Gastrocnemius medialis (tissue), 4 donors: ENCODE measurements at regions not wholly inside any gene's neighbourhood (a gene's known extent, or its start where the extent isn't known, plus 50 kb on each side); places are given as distances from the start of the nearest gene placed in this dataset.

Experiments used
- ATAC-seq, 2 donors: fragments of 150-250 bp; one replicate each; pipeline ENCODE4 v1.9.1; 2016
- DNase-seq, 2 donors: peaks; one replicate each; pipeline ENCODE4 v3.0.0-alpha.2; 2019
- H3K27ac ChIP-seq, 4 donors: fragments of 200-600 bp; sonication (generic); 1 replicate in 1 of 4; 2 replicates in 3 of 4; pipeline ENCODE4 v1.5.1; 2016 to 2018; ENCODE audit warnings: mild to moderate bottlenecking in 2 of 4, moderate library complexity in 1 of 4
- H3K27me3 ChIP-seq, 3 donors: fragments of 200-600 bp; sonication (generic) in 2 of 3; 1 replicate in 1 of 3; 2 replicates in 2 of 3; pipeline versions ENCODE4 v1.5.1 to v1.6.0; 2016 to 2019; ENCODE audit warnings: mild to moderate bottlenecking in 1 of 3, moderate library complexity in 1 of 3
- H3K36me3 ChIP-seq, 2 donors: fragments of 200-600 bp; sonication (generic) in 1 of 2; one replicate each; pipeline ENCODE4 v1.5.1; 2017 to 2018
- H3K4me1 ChIP-seq, 2 donors: fragments of 200-600 bp; sonication (generic) in 1 of 2; one replicate each; pipeline ENCODE4 v1.5.1; 2016 to 2017; ENCODE audit warnings: mild to moderate bottlenecking in 2 of 2
- H3K4me3 ChIP-seq, 4 donors: fragments of 200-600 bp; sonication (generic) in 3 of 4; 1 replicate in 1 of 4; 2 replicates in 3 of 4; pipeline ENCODE4 v1.5.1; 2016 to 2019; ENCODE audit warnings: mild to moderate bottlenecking in 2 of 4
- H3K9me3 ChIP-seq, 3 donors: fragments of 200-600 bp; sonication (generic) in 2 of 3; 1 replicate in 1 of 3; 2 replicates in 2 of 3; pipeline ENCODE4 v1.5.1; 2016 to 2019
- CTCF ChIP-seq, 5 experiments: fragments of 450-650 bp in 3 of 5; fragments of 200-600 bp in 2 of 5; sonication (generic) in 2 of 5; IDR thresholded peaks in 4 of 5; conservative IDR thresholded peaks in 1 of 5; 1 replicate in 4 of 5; 2 replicates in 1 of 5; pipeline ENCODE4 v1.5.1; 2016 to 2019; ENCODE audit warnings: antibody characterized with exemption in 5 of 5, mild to moderate bottlenecking in 3 of 5, moderate library complexity in 3 of 5
- POLR2A ChIP-seq, 2 donors: fragments of 450-650 bp; IDR thresholded peaks; one replicate each; pipeline ENCODE4 v1.6.1; 2017; ENCODE audit warnings: antibody characterized with exemption in 2 of 2, mild to moderate bottlenecking in 2 of 2, moderate library complexity in 2 of 2
- in situ Hi-C, 4 donors: fragments of 200-750 bp; cut with MboI; loops; one replicate each; pipeline versions ENCODE4 v1.15.0 to v1.8.0; 2017; ENCODE audit warnings: low sequenced_read_pairs in 4 of 4
- intact Hi-C: fragments of 100-400 bp; cut with DNase I; formaldehyde crosslinking; loops from one replicate; pipeline ENCODE4 v1.15.1; 2023; ENCODE audit warnings: low total_unique reads

GRCh38 chr13:73290844-73291243 is 232.0 kb downstream of the KLF5 start:
- Histone ChIP-seq H3K9me3 (no peaks in the 10 kb centered on the region), H3K27ac (no peak overlapping the region), H3K27me3 (no peaks in the 10 kb centered on the region), H3K36me3 (no peaks in the 10 kb centered on the region), H3K4me3 (no peak overlapping the region), H3K4me1 (no peaks in the 10 kb centered on the region)
- ATAC-seq (no peak), DNase-seq (no peak)
- intact Hi-C loops (no loop called here), in situ Hi-C loops (no loop called here)
- no peak for TF ChIP-seq CTCF (IDR thresholded peaks at IDR 0.05 in 4 of 5, conservative IDR thresholded peaks at IDR 0.05 in 1 of 5)
- TF ChIP-seq POLR2A (IDR thresholded peaks at IDR 0.05), result no peak

- Histone ChIP-seq H3K36me3 (no peaks in the 10 kb centered on the region), H3K9me3 (no peaks in the 10 kb centered on the region), H3K27me3 (no peaks in the 10 kb centered on the region), H3K27ac (no peak overlapping the region), H3K4me1 (no peaks in the 10 kb centered on the region), H3K4me3 (no peak overlapping the region)
- ATAC-seq (no peak), DNase-seq (no peak)
- intact Hi-C loops (no loop called here), in situ Hi-C loops (no loop called here)
- TF ChIP-seq POLR2A (IDR thresholded peaks at IDR 0.05), result no peak
- no peak for TF ChIP-seq CTCF (IDR thresholded peaks at IDR 0.05 in 4 of 5, conservative IDR thresholded peaks at IDR 0.05 in 1 of 5)
Observed at GRCh38 chr13:73288596-73288995, 229.8 kb downstream of the KLF5 start.

GRCh38 chr13:73287831-73288230 is 229.0 kb downstream of the KLF5 start:
- H3K36me3 ChIP-seq, result no peaks in the 10 kb centered on the region
- no peaks in the 10 kb centered on the region for H3K9me3 ChIP-seq
- H3K27me3 ChIP-seq, result no peaks in the 10 kb centered on the region
- no peak overlapping the region for H3K4me3 ChIP-seq
- no peaks in the 10 kb centered on the region for H3K4me1 ChIP-seq
- DNase-seq, result no peak
- intact Hi-C loops (no loop called here), in situ Hi-C loops (no loop called here)
- H3K27ac ChIP-seq, result no peak overlapping the region
- no peak for ATAC-seq
- TF ChIP-seq POLR2A (IDR thresholded peaks at IDR 0.05), result no peak
- no peak for TF ChIP-seq CTCF (IDR thresholded peaks at IDR 0.05 in 4 of 5, conservative IDR thresholded peaks at IDR 0.05 in 1 of 5)

GRCh38 chr13:73286942-73287620 is 228.3 kb downstream of the KLF5 start:
- no peak for DNase-seq
- TF ChIP-seq CTCF (IDR thresholded peaks at IDR 0.05 in 4 of 5, conservative IDR thresholded peaks at IDR 0.05 in 1 of 5) (no peak), POLR2A (IDR thresholded peaks at IDR 0.05) (no peak)
- H3K4me1 ChIP-seq, result no peaks in the 10 kb centered on the region
- H3K9me3 ChIP-seq, result no peaks in the 10 kb centered on the region
- no peak for ATAC-seq
- intact Hi-C loops, result no loop called here
- H3K27ac ChIP-seq, result no peak overlapping the region
- in situ Hi-C loops, result no loop called here
- no peak overlapping the region for H3K4me3 ChIP-seq
- H3K27me3 ChIP-seq, result no peaks in the 10 kb centered on the region
- H3K36me3 ChIP-seq, result no peaks in the 10 kb centered on the region

GRCh38 chr13:73286177-73286576 is 227.4 kb downstream of the KLF5 start:
- Histone ChIP-seq H3K27me3 (no peaks in the 10 kb centered on the region), H3K9me3 (no peaks in the 10 kb centered on the region), H3K27ac (no peak overlapping the region), H3K36me3 (no peaks in the 10 kb centered on the region), H3K4me1 (no peaks in the 10 kb centered on the region), H3K4me3 (no peak overlapping the region)
- no peak for ATAC-seq
- intact Hi-C loops (no loop called here), in situ Hi-C loops (no loop called here)
- TF ChIP-seq POLR2A (IDR thresholded peaks at IDR 0.05), result no peak
- no peak for DNase-seq
